Natural killer cell (primary cell): ENCODE measurements at regions not wholly inside any gene's neighbourhood (a gene's known extent, or its start where the extent isn't known, plus 50 kb on each side); places are given as distances from the start of the nearest gene placed in this dataset.

Experiments
- ATAC-seq, 3 donors: fragments of 150-1000 bp in 2 of 3; fragments of 200-7000 bp in 1 of 3; cut with Tn5 transposase; 1 replicate in 1 of 3; 2 replicates in 2 of 3; pipeline ENCODE4 v1.10.0; 2021; ENCODE audit warnings: mild to moderate bottlenecking in 2 of 3, moderate library complexity in 2 of 3
- DNase-seq, 2 donors: peaks; one replicate each; pipeline versions ENCODE4 v3.0.0 to v3.0.0-alpha.2; 2013 to 2021; ENCODE audit warnings: mixed read lengths in 1 of 2
- H3K27ac ChIP-seq: one replicate; pipeline ENCODE4 v1.5.1; 2013; ENCODE audit warnings: mild to moderate bottlenecking, low read length
- H3K27me3 ChIP-seq: one replicate; pipeline ENCODE4 v1.6.1; 2013; ENCODE audit warnings: low read length; ENCODE audit not compliant: control insufficient read depth, insufficient read depth
- H3K36me3 ChIP-seq: one replicate; pipeline ENCODE4 v1.6.1; 2013; ENCODE audit warnings: low read length; ENCODE audit not compliant: control insufficient read depth, insufficient read depth
- H3K4me1 ChIP-seq: one replicate; pipeline ENCODE4 v1.6.1; 2013; ENCODE audit warnings: low read length; ENCODE audit not compliant: control insufficient read depth, insufficient read depth
- H3K4me3 ChIP-seq: one replicate; pipeline ENCODE4 v1.5.1; 2013; ENCODE audit warnings: low read length
- H3K9me3 ChIP-seq: one replicate; pipeline ENCODE4 v1.6.1; 2013; ENCODE audit warnings: low read length; ENCODE audit not compliant: control insufficient read depth, insufficient read depth
- H3K27ac Mint-ChIP-seq, 2 donors: one replicate each; pipeline ENCODE4 v1.8.0; 2022; ENCODE audit warnings: mild to moderate bottlenecking in 2 of 2, mixed read lengths in 2 of 2, moderate library complexity in 1 of 2
- H3K27me3 Mint-ChIP-seq, 2 donors: one replicate each; pipeline ENCODE4 v1.8.0; 2022; ENCODE audit warnings: low read depth in 2 of 2, mixed read lengths in 2 of 2
- H3K36me3 Mint-ChIP-seq: one replicate; pipeline ENCODE4 v1.8.0; 2022; ENCODE audit warnings: mixed read lengths
- H3K4me1 Mint-ChIP-seq, 2 donors: one replicate each; pipeline ENCODE4 v1.8.0; 2022; ENCODE audit warnings: mixed read lengths in 2 of 2
- H3K4me3 Mint-ChIP-seq: one replicate; pipeline ENCODE4 v1.8.0; 2022; ENCODE audit warnings: mild to moderate bottlenecking, moderate library complexity, mixed read lengths
- H3K9me3 Mint-ChIP-seq, 2 donors: one replicate each; pipeline ENCODE4 v1.8.0; 2022; ENCODE audit warnings: mixed read lengths in 2 of 2
- CTCF ChIP-seq: fragments of 200-600 bp; IDR thresholded peaks from one replicate; pipeline ENCODE4 v1.8.0; 2022; ENCODE audit warnings: antibody characterized with exemption
- WGBS: methylation state at CpG from one replicate; pipeline ENCODE4 v1.1.7; 2013; ENCODE audit warnings: missing lambda C conversion rate; ENCODE audit not compliant: insufficient coverage; 5-methylcytosine and 5-hydroxymethylcytosine counted together
- intact Hi-C: fragments of 100-400 bp; cut with micrococcal nuclease; formaldehyde crosslinking; loops from one replicate; pipeline ENCODE4 v1.14.2; 2022

- Histone ChIP-seq H3K9me3 (no peaks in the 10 kb centered on the region), H3K36me3 (no peaks in the 10 kb centered on the region), H3K4me3 (no peak overlapping the region), H3K4me1 (peaks cover 9% of the 10 kb centered on the region), H3K27me3 (no peaks in the 10 kb centered on the region), H3K27ac (no peak overlapping the region)
- WGBS = 8% methylated on average over 18 of the region's 18 CpGs
- intact Hi-C loops = loop anchor here (1.0 kb wide), 1 partner anchor 517 kb away; no protein-coding TSS in a partner anchor
- DNase-seq (no peak), ATAC-seq (peak; percentile 18 to 38 (median 19))
- TF ChIP-seq CTCF = no peak
- peaks cover 0 to 4% of the 10 kb centered on the region in 2 donors for H3K4me1 Mint-ChIP-seq
- H3K4me3 Mint-ChIP-seq = peak overlapping the region; percentile 13
- no peak overlapping the region for H3K27ac Mint-ChIP-seq
- H3K9me3 Mint-ChIP-seq = no peaks in the 10 kb centered on the region
- H3K27me3 Mint-ChIP-seq = peaks cover 6 to 30% of the 10 kb centered on the region in 2 donors
- no peaks in the 10 kb centered on the region for H3K36me3 Mint-ChIP-seq
Observed at GRCh38 chr5:174418809-174419539, 305.4 kb upstream of the MSX2 start.

- peaks cover 0 to 4% of the 10 kb centered on the region in 2 donors for H3K4me1 Mint-ChIP-seq
- TF ChIP-seq CTCF = peak; percentile 65
- no peaks in the 10 kb centered on the region for H3K36me3 ChIP-seq
- no peaks in the 10 kb centered on the region for H3K36me3 Mint-ChIP-seq
- H3K9me3 Mint-ChIP-seq = no peaks in the 10 kb centered on the region
- H3K4me1 ChIP-seq = peaks cover 9% of the 10 kb centered on the region
- intact Hi-C loops = loop anchor here (1.0 kb wide), 1 partner anchor 517 kb away; no protein-coding TSS in a partner anchor
- peak; percentile 67 to 85 for DNase-seq
- peaks cover 6 to 26% of the 10 kb centered on the region in 2 donors for H3K27me3 Mint-ChIP-seq
- H3K27me3 ChIP-seq = no peaks in the 10 kb centered on the region
- no peak overlapping the region for H3K27ac Mint-ChIP-seq
- H3K4me3 Mint-ChIP-seq = peak overlapping the region; percentile 13
- no peak overlapping the region for H3K27ac ChIP-seq
- ATAC-seq = peak; percentile 65 to 94 (median 84)
- 17% methylated on average over 17 of the region's 17 CpGs for WGBS
- no peaks in the 10 kb centered on the region for H3K9me3 ChIP-seq
- no peak overlapping the region for H3K4me3 ChIP-seq
Observed at GRCh38 chr5:174419540-174420132, 304.7 kb upstream of the MSX2 start.

GRCh38 chr5:174420651-174421407 is 303.6 kb upstream of the MSX2 start:
- Histone ChIP-seq H3K4me3 (no peak overlapping the region), H3K27me3 (no peaks in the 10 kb centered on the region), H3K4me1 (peaks cover 16% of the 10 kb centered on the region), H3K36me3 (no peaks in the 10 kb centered on the region), H3K27ac (no peak overlapping the region), H3K9me3 (no peaks in the 10 kb centered on the region)
- WGBS = 0% methylated on average over 1 of the region's 1 CpG
- ATAC-seq (no peak), DNase-seq (no peak)
- no peak overlapping the region for H3K4me3 Mint-ChIP-seq
- H3K27ac Mint-ChIP-seq = no peak overlapping the region
- intact Hi-C loops = no loop called here
- no peak for TF ChIP-seq CTCF
- H3K36me3 Mint-ChIP-seq = no peaks in the 10 kb centered on the region
- H3K9me3 Mint-ChIP-seq = no peaks in the 10 kb centered on the region
- H3K4me1 Mint-ChIP-seq = peaks cover 9 to 13% of the 10 kb centered on the region in 2 donors
- H3K27me3 Mint-ChIP-seq = peaks cover 5 to 21% of the 10 kb centered on the region in 2 donors
